Endothelial cell of umbilical vein (primary cell): ENCODE measurements at regions not wholly inside any gene's neighbourhood (a gene's known extent, or its start where the extent isn't known, plus 50 kb on each side); places are given as distances from the start of the nearest gene placed in this dataset.
"Not testable (repeated sequence)": the region's sequence is repeated elsewhere in the genome, so short reads cannot be mapped to it uniquely, and the experiment has no call there.

Source experiments
- BruUV-seq: library from RNA; stranded (reverse); fragments of 400-500 nt; replicated peaks from 2 replicates; lab custom pipeline; 2021; lab: Mats Ljungman, UMichigan
- CTCF ChIA-PET: fragments of 300-600, 350-600 bp; sonication (Branson Sonifier 250); formaldehyde crosslinking; loops from one replicate; lab custom pipeline; 2021; ENCODE audit warnings: antibody characterized with exemption, inconsistent platforms; lab: Charles Lee
- POLR2A ChIA-PET: fragments of 300-600, 350-600 bp; sonication (Branson Sonifier 250); formaldehyde crosslinking; loops from one replicate; lab custom pipeline; 2021; ENCODE audit warnings: antibody characterized with exemption, inconsistent platforms; lab: Charles Lee
- DNase-seq: peaks from one replicate; pipeline ENCODE4 v3.0.0-alpha.2; 2011; ENCODE audit warnings: low read depth, low spot score
- FAIRE-seq: peaks from 2 replicates; lab custom pipeline; 2011; peaks lifted over from hg19 to GRCh38; lab: Jason Lieb, UNC
- H2AFZ ChIP-seq: 2 replicates; pipeline ENCODE4 v1.6.0; 2012; ENCODE audit warnings: low read depth, low read length, control low read depth, inconsistent platforms
- H3K27ac ChIP-seq: 2 replicates; pipeline ENCODE4 v1.5.1; 2011; ENCODE audit warnings: low read depth, mild to moderate bottlenecking, control low read depth, low read length, moderate library complexity; ENCODE audit not compliant: insufficient read depth
- H3K27me3 ChIP-seq, 2 experiments: 2 replicates each; pipeline versions ENCODE4 v1.6.0 to v1.6.1; 2011; ENCODE audit warnings: low read length in 2 of 2, mixed read lengths in 1 of 2; ENCODE audit not compliant: control insufficient read depth in 2 of 2, insufficient read depth in 2 of 2
- H3K36me3 ChIP-seq, 2 experiments: 2 replicates in 1 of 2; 3 replicates in 1 of 2; pipeline ENCODE4 v1.5.1; 2011; ENCODE audit warnings: low read length in 2 of 2, mild to moderate bottlenecking in 1 of 2, moderate library complexity in 1 of 2; ENCODE audit not compliant: control insufficient read depth in 2 of 2, insufficient read depth in 2 of 2; ENCODE audit errors: extremely low read depth in 1 of 2
- H3K4me1 ChIP-seq: 3 replicates; pipeline ENCODE4 v1.5.1; 2011; ENCODE audit warnings: mild to moderate bottlenecking, low read length; ENCODE audit not compliant: control insufficient read depth, insufficient read depth; ENCODE audit errors: extremely low read depth
- H3K4me2 ChIP-seq: 2 replicates; pipeline ENCODE4 v1.6.1; 2011; ENCODE audit warnings: low read length, control low read depth, mixed read lengths; ENCODE audit not compliant: insufficient read depth
- H3K4me3 ChIP-seq, 3 experiments: fragments of 200-600 bp in 1 of 3; sonication (generic), shearing (Covaris generic) in 1 of 3; replicated peaks in 1 of 3; 2 replicates each; pipeline ENCODE4 v1.5.1; 2011 to 2016; ENCODE audit warnings: control low read depth in 3 of 3, low read length in 3 of 3, mild to moderate bottlenecking in 2 of 3, inconsistent platforms in 1 of 3, low read depth in 1 of 3, moderate library complexity in 1 of 3; ENCODE audit not compliant: insufficient read depth in 1 of 3
- H3K79me2 ChIP-seq: 2 replicates; pipeline ENCODE4 v1.6.0; 2012; ENCODE audit warnings: low read length, inconsistent platforms; ENCODE audit not compliant: control insufficient read depth, insufficient read depth
- H3K9ac ChIP-seq: replicated peaks from 2 replicates; pipeline ENCODE3; 2011; ENCODE audit warnings: low read length, control low read depth; ENCODE audit not compliant: insufficient read depth; ENCODE audit errors: extremely low read depth
- H3K9me1 ChIP-seq: replicated peaks from 3 replicates; pipeline ENCODE4 v1.6.0; 2011; ENCODE audit warnings: mild to moderate bottlenecking, low read length; ENCODE audit not compliant: control insufficient read depth, insufficient read depth; ENCODE audit errors: extremely low read depth
- H3K9me3 ChIP-seq: replicated peaks from 2 replicates; pipeline ENCODE4 v1.5.1; 2012; ENCODE audit warnings: low read length, inconsistent platforms; ENCODE audit not compliant: control insufficient read depth, insufficient read depth
- H4K20me1 ChIP-seq: replicated peaks from 2 replicates; pipeline ENCODE3; 2011; ENCODE audit warnings: mild to moderate bottlenecking, low read length; ENCODE audit not compliant: control insufficient read depth, insufficient read depth; ENCODE audit errors: extremely low read depth
- CTCF ChIP-seq, 2 donors: IDR thresholded peaks; 1 replicate in 1 of 2; 2 replicates in 1 of 2; pipeline ENCODE4 v1.5.1; 2011; ENCODE audit warnings: low read length in 2 of 2, mild to moderate bottlenecking in 2 of 2, moderate library complexity in 2 of 2, control low read depth in 1 of 2, inconsistent platforms in 1 of 2, low read depth in 1 of 2; ENCODE audit not compliant: insufficient read depth in 1 of 2; ENCODE audit errors: extremely low read depth in 1 of 2
- EZH2 ChIP-seq: IDR thresholded peaks from 2 replicates; pipeline ENCODE4 v1.6.1; 2012; ENCODE audit warnings: borderline replicate concordance, low read depth, mild to moderate bottlenecking, moderate library complexity, low read length, inconsistent platforms; ENCODE audit not compliant: severe bottlenecking
- FOS ChIP-seq: IDR thresholded peaks from 2 replicates; pipeline ENCODE4 v1.6.1; 2011; ENCODE audit warnings: mild to moderate bottlenecking, low read length, moderate library complexity, borderline replicate concordance; ENCODE audit not compliant: insufficient read depth
- GATA2 ChIP-seq: IDR thresholded peaks from 2 replicates; pipeline ENCODE4 v1.7.0; 2011; ENCODE audit warnings: low read depth, mild to moderate bottlenecking, moderate library complexity, mixed read lengths, low read length; ENCODE audit not compliant: insufficient read length, insufficient read depth
- JUN ChIP-seq: IDR thresholded peaks from 2 replicates; pipeline ENCODE4 v1.6.1; 2011; ENCODE audit warnings: borderline replicate concordance, low read depth; ENCODE audit not compliant: insufficient read length, insufficient read depth
- MAX ChIP-seq: IDR thresholded peaks from 2 replicates; pipeline ENCODE4 v1.6.1; 2011; ENCODE audit not compliant: insufficient read depth, insufficient read length
- MYC ChIP-seq: IDR thresholded peaks from one replicate; pipeline ENCODE4 v1.6.1; 2011; ENCODE audit warnings: mild to moderate bottlenecking, low read depth, low read length
- POLR2A ChIP-seq: IDR thresholded peaks from 2 replicates; pipeline ENCODE4 v1.6.1; 2012; ENCODE audit warnings: low read depth, mild to moderate bottlenecking, control low read depth, low read length
- POLR2AphosphoS5 ChIP-seq: IDR thresholded peaks from 2 replicates; pipeline ENCODE4 v1.6.1; 2012; ENCODE audit warnings: low read depth, mild to moderate bottlenecking, control low read depth, low read length, moderate library complexity; ENCODE audit not compliant: insufficient read depth
- dilution Hi-C: fragments of 300-500 bp; cut with MboI; formaldehyde crosslinking; loops from one replicate; pipeline ENCODE4 v1.15.0; 2019; ENCODE audit warnings: low sequenced_read_pairs; ENCODE audit not compliant: extremely low pct_ligation_motif_present
- intact Hi-C: fragments of 100-400 bp; cut with micrococcal nuclease; formaldehyde crosslinking; loops from one replicate; pipeline ENCODE4 v1.10.0; 2022

GRCh38 chr4:23412701-23413100, 477.1 kb downstream of the PPARGC1A start:
- no TSS peak for BruUV-seq
- ChIA-PET CTCF (no interaction called here), POLR2A (no interaction called here)
- no peak for DNase-seq
- no peak for TF ChIP-seq CTCF (IDR thresholded peaks at IDR 0.05; ENCODE audit: extremely low read depth in 1 of 2, insufficient read depth in 1 of 2, low read depth in 1 of 2, low read length in 2 of 2)
- TF ChIP-seq GATA2: no peak
- no peak for TF ChIP-seq MAX
- no peak for TF ChIP-seq EZH2
- no peak for TF ChIP-seq FOS
- no peak for TF ChIP-seq JUN
- TF ChIP-seq POLR2AphosphoS5: no peak
- no peak for TF ChIP-seq MYC
- TF ChIP-seq POLR2A: no peak
- Histone ChIP-seq H3K36me3 (no peaks in the 10 kb centered on the region), H3K9me3 (peaks cover 2% of the 10 kb centered on the region), H2AFZ (no peak overlapping the region), H3K4me1 (no peaks in the 10 kb centered on the region), H3K4me3 (no peak overlapping the region), H3K4me2 (no peak overlapping the region), H3K9ac (no peak overlapping the region), H3K27me3 (no peaks in the 10 kb centered on the region), H4K20me1 (no peaks in the 10 kb centered on the region), H3K79me2 (no peaks in the 10 kb centered on the region), H3K9me1 (no peaks in the 10 kb centered on the region), H3K27ac (no peak overlapping the region)
- no peak for FAIRE-seq
- intact Hi-C loops (no loop called here), dilution Hi-C loops (no loop called here)

GRCh38 chr4:23408913-23409312, 480.9 kb downstream of the PPARGC1A start:
- H3K9ac ChIP-seq, H3K9me3 ChIP-seq, BruUV-seq, intact Hi-C loops, H4K20me1 ChIP-seq, dilution Hi-C loops, H3K4me1 ChIP-seq, H3K79me2 ChIP-seq, POLR2A ChIA-PET, CTCF ChIA-PET, H3K4me3 ChIP-seq, H2AFZ ChIP-seq, H3K27me3 ChIP-seq, FAIRE-seq, H3K36me3 ChIP-seq, H3K27ac ChIP-seq, H3K9me1 ChIP-seq, DNase-seq, H3K4me2 ChIP-seq: not testable (repeated sequence)
